ENCODE measurements at regions not wholly inside any gene's neighbourhood (a gene's known extent, or its start where the extent isn't known, plus 50 kb on each side); places are given as distances from the start of the nearest gene placed in this dataset.

DNA sequence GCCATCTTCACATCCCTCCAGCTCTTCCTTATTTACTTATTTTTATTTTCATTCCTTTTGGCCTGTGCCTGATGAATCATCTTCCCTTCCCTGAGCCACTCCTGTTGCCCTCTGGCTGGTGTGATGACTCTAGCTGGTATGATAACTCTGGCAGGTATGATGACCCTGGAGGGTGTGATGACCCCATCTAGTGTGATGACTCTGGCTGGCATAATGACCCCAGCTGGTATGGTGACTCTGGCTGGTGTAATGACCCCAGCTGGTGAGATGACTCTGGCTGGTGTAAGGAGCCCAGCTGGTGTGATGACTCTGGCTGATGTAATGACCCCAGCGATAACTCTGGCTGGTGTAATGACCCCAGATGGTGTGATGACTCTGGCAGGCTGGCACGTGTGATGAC is 426.8 kb downstream of the QKI start:
- TF ChIP-seq, protein P1, sequence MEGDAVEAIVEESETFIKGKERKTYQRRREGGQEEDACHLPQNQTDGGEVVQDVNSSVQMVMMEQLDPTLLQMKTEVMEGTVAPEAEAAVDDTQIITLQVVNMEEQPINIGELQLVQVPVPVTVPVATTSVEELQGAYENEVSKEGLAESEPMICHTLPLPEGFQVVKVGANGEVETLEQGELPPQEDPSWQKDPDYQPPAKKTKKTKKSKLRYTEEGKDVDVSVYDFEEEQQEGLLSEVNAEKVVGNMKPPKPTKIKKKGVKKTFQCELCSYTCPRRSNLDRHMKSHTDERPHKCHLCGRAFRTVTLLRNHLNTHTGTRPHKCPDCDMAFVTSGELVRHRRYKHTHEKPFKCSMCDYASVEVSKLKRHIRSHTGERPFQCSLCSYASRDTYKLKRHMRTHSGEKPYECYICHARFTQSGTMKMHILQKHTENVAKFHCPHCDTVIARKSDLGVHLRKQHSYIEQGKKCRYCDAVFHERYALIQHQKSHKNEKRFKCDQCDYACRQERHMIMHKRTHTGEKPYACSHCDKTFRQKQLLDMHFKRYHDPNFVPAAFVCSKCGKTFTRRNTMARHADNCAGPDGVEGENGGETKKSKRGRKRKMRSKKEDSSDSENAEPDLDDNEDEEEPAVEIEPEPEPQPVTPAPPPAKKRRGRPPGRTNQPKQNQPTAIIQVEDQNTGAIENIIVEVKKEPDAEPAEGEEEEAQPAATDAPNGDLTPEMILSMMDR (IDR thresholded peaks at IDR 0.05; ENCODE audit: low read length) = no peak
- TF ChIP-seq EZH2phosphoT487 (IDR thresholded peaks at IDR 0.05; ENCODE audit: low read length) = no peak
- TF ChIP-seq EZH2 (optimal IDR thresholded peaks at IDR 0.05; ENCODE audit: low read depth, low read length) = no peak
- no peak overlapping the region for H3K4me3 ChIP-seq (ENCODE audit: low read length)

DNA sequence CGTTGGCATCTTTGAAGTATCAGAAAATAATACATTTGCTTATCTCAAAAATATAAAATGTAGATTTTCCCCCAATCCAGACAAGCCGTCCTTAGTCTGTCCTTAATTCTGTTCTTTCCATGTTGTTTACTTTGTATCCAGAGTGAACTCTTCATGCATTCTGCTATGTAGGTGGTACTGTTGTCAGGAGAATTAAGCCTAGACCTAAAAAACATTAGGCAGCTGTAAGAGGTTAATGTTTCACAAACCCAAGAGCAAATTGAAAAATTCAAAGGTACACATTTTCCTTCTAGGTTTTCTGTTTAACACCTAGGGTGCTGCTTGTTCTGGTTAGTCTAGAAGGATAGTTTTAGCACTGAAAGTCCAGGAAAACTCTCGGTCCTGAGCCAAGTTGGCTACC is 426.4 kb downstream of the QKI start:
- TF ChIP-seq, protein P1 (IDR thresholded peaks at IDR 0.05; ENCODE audit: low read length) = no peak
- TF ChIP-seq EZH2phosphoT487 (IDR thresholded peaks at IDR 0.05; ENCODE audit: low read length) (no peak), EZH2 (optimal IDR thresholded peaks at IDR 0.05; ENCODE audit: low read depth, low read length) (no peak)

More for the DNA sequence above, 426.8 kb downstream of the QKI start:
- Histone ChIP-seq H3F3A (ENCODE audit: insufficient read depth, low read length) (no peaks in the 10 kb centered on the region), H3K36me3 (replicated peaks; ENCODE audit: insufficient read depth, low read length) (no peaks in the 10 kb centered on the region), H3K4me2 (ENCODE audit: low read depth, low read length) (no peak overlapping the region), H3K27ac (ENCODE audit: low read length) (no peak overlapping the region), H3K9me3 (replicated peaks; ENCODE audit: insufficient read depth, low read length) (no peaks in the 10 kb centered on the region), H4K20me1 (ENCODE audit: insufficient read depth, low read length) (no peaks in the 10 kb centered on the region), H3K79me2 (ENCODE audit: low read length) (no peaks in the 10 kb centered on the region), H3K9me2 (replicated peaks; ENCODE audit: insufficient read depth, low read length) (no peaks in the 10 kb centered on the region), H3K4me1 (ENCODE audit: low read length) (no peaks in the 10 kb centered on the region), H2AFZ (ENCODE audit: low read length) (no peak overlapping the region), H3K9ac (ENCODE audit: low read length) (no peak overlapping the region), H3K27me3 (replicated peaks; ENCODE audit: insufficient read depth, low read length) (no peaks in the 10 kb centered on the region)
- DNase-seq = no peak

DNA sequence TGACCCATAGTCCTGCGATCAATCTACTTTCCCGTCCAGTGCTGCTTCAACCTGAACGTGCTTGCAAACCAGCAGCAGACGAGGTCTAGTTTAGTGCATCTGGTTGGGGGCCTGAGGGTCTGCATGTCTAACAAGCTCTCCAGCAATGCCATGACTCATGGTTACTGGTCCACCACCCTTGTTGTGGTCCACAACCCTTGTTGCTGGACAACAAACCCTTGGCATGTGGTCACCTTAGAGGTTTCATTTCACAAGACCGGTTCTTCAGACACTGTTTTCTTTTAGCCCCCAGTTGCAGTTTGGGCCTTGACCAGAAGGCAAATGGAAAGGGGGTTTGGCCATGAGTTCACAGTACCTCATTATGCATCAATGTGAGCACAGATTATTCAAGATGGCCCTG is 424.8 kb downstream of the QKI start:
- Histone ChIP-seq H3K4me1 (ENCODE audit: low read length) (no peaks in the 10 kb centered on the region), H3K27me3 (replicated peaks; ENCODE audit: insufficient read depth, low read length) (no peaks in the 10 kb centered on the region), H2AFZ (ENCODE audit: low read length) (no peak overlapping the region), H4K20me1 (ENCODE audit: insufficient read depth, low read length) (no peaks in the 10 kb centered on the region), H3K9me3 (replicated peaks; ENCODE audit: insufficient read depth, low read length) (no peaks in the 10 kb centered on the region), H3K36me3 (replicated peaks; ENCODE audit: insufficient read depth, low read length) (no peaks in the 10 kb centered on the region), H3K27ac (ENCODE audit: low read length) (no peak overlapping the region), H3F3A (ENCODE audit: insufficient read depth, low read length) (no peaks in the 10 kb centered on the region), H3K9me2 (replicated peaks; ENCODE audit: insufficient read depth, low read length) (no peaks in the 10 kb centered on the region), H3K4me2 (ENCODE audit: low read depth, low read length) (no peak overlapping the region), H3K4me3 (ENCODE audit: low read length) (no peak overlapping the region), H3K9ac (ENCODE audit: low read length) (no peak overlapping the region), H3K79me2 (ENCODE audit: low read length) (no peaks in the 10 kb centered on the region)
- TF ChIP-seq, protein P1 (IDR thresholded peaks at IDR 0.05; ENCODE audit: low read length) = no peak
- TF ChIP-seq EZH2 (optimal IDR thresholded peaks at IDR 0.05; ENCODE audit: low read depth, low read length) (no peak), EZH2phosphoT487 (IDR thresholded peaks at IDR 0.05; ENCODE audit: low read length) (no peak)
- no peak for DNase-seq

More for the DNA sequence above, 426.4 kb downstream of the QKI start:
- H3K27ac ChIP-seq (ENCODE audit: low read length) = no peak overlapping the region
- H3K27me3 ChIP-seq (replicated peaks; ENCODE audit: insufficient read depth, low read length) = no peaks in the 10 kb centered on the region
- H3K36me3 ChIP-seq (replicated peaks; ENCODE audit: insufficient read depth, low read length) = no peaks in the 10 kb centered on the region
- DNase-seq = no peak
- no peaks in the 10 kb centered on the region for H3K79me2 ChIP-seq (ENCODE audit: low read length)
- H3K4me3 ChIP-seq (ENCODE audit: low read length) = no peak overlapping the region
- no peak overlapping the region for H2AFZ ChIP-seq (ENCODE audit: low read length)
- no peak overlapping the region for H3K4me2 ChIP-seq (ENCODE audit: low read depth, low read length)
- no peak overlapping the region for H3K9ac ChIP-seq (ENCODE audit: low read length)
- H3K9me2 ChIP-seq (replicated peaks; ENCODE audit: insufficient read depth, low read length) = no peaks in the 10 kb centered on the region
- H3K4me1 ChIP-seq (ENCODE audit: low read length) = no peaks in the 10 kb centered on the region
- H4K20me1 ChIP-seq (ENCODE audit: insufficient read depth, low read length) = no peaks in the 10 kb centered on the region
- H3K9me3 ChIP-seq (replicated peaks; ENCODE audit: insufficient read depth, low read length) = no peaks in the 10 kb centered on the region
- no peaks in the 10 kb centered on the region for H3F3A ChIP-seq (ENCODE audit: insufficient read depth, low read length)

Measured in MM.1S (cell line).